Subcutaneous abdominal adipose tissue (tissue), 5 donors: ENCODE measurements at regions not wholly inside any gene's neighbourhood (a gene's known extent, or its start where the extent isn't known, plus 50 kb on each side); places are given as distances from the start of the nearest gene placed in this dataset.

Source experiments
- H3K27ac ChIP-seq: one replicate; pipeline ENCODE4 v1.7.0; 2013; ENCODE audit warnings: low read depth, mild to moderate bottlenecking, inconsistent platforms, low read length, moderate library complexity
- H3K27me3 ChIP-seq, 5 donors: one replicate each; pipeline ENCODE4 v1.7.0; 2013; ENCODE audit warnings: low read length in 5 of 5, inconsistent platforms in 1 of 5; ENCODE audit not compliant: control insufficient read depth in 5 of 5, insufficient read depth in 4 of 5
- H3K36me3 ChIP-seq, 5 donors: one replicate each; pipeline ENCODE4 v1.7.0; 2013; ENCODE audit warnings: low read length in 5 of 5; ENCODE audit not compliant: control insufficient read depth in 5 of 5, insufficient read depth in 5 of 5
- H3K4me1 ChIP-seq, 5 donors: one replicate each; pipeline ENCODE4 v1.7.0; 2013; ENCODE audit warnings: low read length in 5 of 5, mild to moderate bottlenecking in 3 of 5, moderate library complexity in 1 of 5; ENCODE audit not compliant: control insufficient read depth in 5 of 5, insufficient read depth in 5 of 5
- H3K4me3 ChIP-seq, 5 donors: one replicate each; pipeline ENCODE4 v1.7.0; 2013; ENCODE audit warnings: low read length in 5 of 5, low read depth in 1 of 5
- H3K9ac ChIP-seq, 5 donors: one replicate each; pipeline ENCODE4 v1.7.0; 2013; ENCODE audit warnings: low read length in 5 of 5, mild to moderate bottlenecking in 4 of 5, moderate library complexity in 3 of 5
- H3K9me3 ChIP-seq, 5 donors: one replicate each; pipeline ENCODE4 v1.7.0; 2013; ENCODE audit warnings: low read length in 5 of 5; ENCODE audit not compliant: control insufficient read depth in 5 of 5
- donor health status: healthy.
- donor health status: healthy.
- donor health status: healthy.
- donor health status: healthy.
- donor health status: healthy.

- no peaks in the 10 kb centered on the region for H3K36me3 ChIP-seq
- H3K9me3 ChIP-seq: no peaks in the 10 kb centered on the region
- no peak overlapping the region for H3K9ac ChIP-seq
- no peak overlapping the region for H3K27ac ChIP-seq
- H3K4me3 ChIP-seq: no peak overlapping the region
- no peaks in the 10 kb centered on the region for H3K4me1 ChIP-seq
- peaks cover 0 to 11% (median 1%) of the 10 kb centered on the region in 5 donors for H3K27me3 ChIP-seq
Measured at GRCh38 chr19:31510635-31511034, 161.4 kb upstream of the TSHZ3 start.

- Histone ChIP-seq H3K4me3 (no peak overlapping the region), H3K36me3 (no peaks in the 10 kb centered on the region), H3K27ac (no peak overlapping the region), H3K27me3 (peaks cover 0 to 11% (median 0%) of the 10 kb centered on the region in 5 donors), H3K9me3 (no peaks in the 10 kb centered on the region), H3K4me1 (no peaks in the 10 kb centered on the region), H3K9ac (no peak overlapping the region)
Measured at GRCh38 chr19:31511098-31511497, 161.9 kb upstream of the TSHZ3 start.

GRCh38 chr19:31511696-31512095 lies 162.5 kb upstream of the TSHZ3 start:
- no peak overlapping the region for H3K27ac ChIP-seq
- H3K9me3 ChIP-seq: no peaks in the 10 kb centered on the region
- no peak overlapping the region for H3K9ac ChIP-seq
- no peak overlapping the region for H3K4me3 ChIP-seq
- H3K36me3 ChIP-seq: no peaks in the 10 kb centered on the region
- no peaks in the 10 kb centered on the region for H3K4me1 ChIP-seq
- H3K27me3 ChIP-seq: peaks cover 0 to 11% (median 0%) of the 10 kb centered on the region in 5 donors

- Histone ChIP-seq H3K27me3 (peaks cover 0 to 11% (median 0%) of the 10 kb centered on the region in 5 donors), H3K4me3 (no peak overlapping the region), H3K9ac (no peak overlapping the region), H3K27ac (no peak overlapping the region), H3K9me3 (no peaks in the 10 kb centered on the region), H3K4me1 (no peaks in the 10 kb centered on the region), H3K36me3 (no peaks in the 10 kb centered on the region)
Measured at GRCh38 chr19:31512181-31512970, 163.1 kb upstream of the TSHZ3 start.

- Histone ChIP-seq H3K9ac (no peak overlapping the region), H3K27ac (no peak overlapping the region), H3K4me1 (no peaks in the 10 kb centered on the region), H3K9me3 (no peaks in the 10 kb centered on the region), H3K4me3 (no peak overlapping the region), H3K36me3 (no peaks in the 10 kb centered on the region), H3K27me3 (peaks cover 0 to 9% (median 0%) of the 10 kb centered on the region in 5 donors)
Measured at GRCh38 chr19:31513841-31514240, 164.6 kb upstream of the TSHZ3 start.

GRCh38 chr19:31515931-31516330 lies 166.7 kb upstream of the TSHZ3 start:
- H3K27ac ChIP-seq: no peak overlapping the region
- H3K4me3 ChIP-seq: no peak overlapping the region

GRCh38 chr19:31516756-31517155 lies 167.5 kb upstream of the TSHZ3 start:
- Histone ChIP-seq H3K4me3 (no peak overlapping the region), H3K4me1 (no peaks in the 10 kb centered on the region), H3K27me3 (peaks cover 0 to 8% (median 0%) of the 10 kb centered on the region in 5 donors), H3K27ac (no peak overlapping the region), H3K9me3 (peaks cover 0 to 13% (median 6%) of the 10 kb centered on the region in 5 donors), H3K36me3 (no peaks in the 10 kb centered on the region), H3K9ac (no peak overlapping the region)

More at GRCh38 chr19:31515931-31516330, 166.7 kb upstream of the TSHZ3 start:
- no peaks in the 10 kb centered on the region for H3K36me3 ChIP-seq
- peaks cover 0 to 9% (median 0%) of the 10 kb centered on the region in 5 donors for H3K27me3 ChIP-seq
- H3K4me1 ChIP-seq: no peaks in the 10 kb centered on the region
- no peak overlapping the region for H3K9ac ChIP-seq
- peaks cover 0 to 12% (median 6%) of the 10 kb centered on the region in 5 donors for H3K9me3 ChIP-seq

GRCh38 chr19:31517224-31518180 lies 168.3 kb upstream of the TSHZ3 start:
- H3K27me3 ChIP-seq: peaks cover 0 to 7% (median 0%) of the 10 kb centered on the region in 5 donors
- H3K36me3 ChIP-seq: no peaks in the 10 kb centered on the region
- peaks cover 0 to 13% (median 6%) of the 10 kb centered on the region in 5 donors for H3K9me3 ChIP-seq
- no peak overlapping the region for H3K9ac ChIP-seq
- H3K27ac ChIP-seq: no peak overlapping the region
- H3K4me1 ChIP-seq: no peaks in the 10 kb centered on the region
- H3K4me3 ChIP-seq: no peak overlapping the region

- no peak overlapping the region for H3K4me3 ChIP-seq
- peaks cover 0 to 13% (median 6%) of the 10 kb centered on the region in 5 donors for H3K9me3 ChIP-seq
- no peak overlapping the region for H3K27ac ChIP-seq
- H3K4me1 ChIP-seq: no peaks in the 10 kb centered on the region
- H3K27me3 ChIP-seq: peaks cover 0 to 4% (median 0%) of the 10 kb centered on the region in 5 donors
- no peak overlapping the region for H3K9ac ChIP-seq
- no peaks in the 10 kb centered on the region for H3K36me3 ChIP-seq
Measured at GRCh38 chr19:31518216-31519020, 169.2 kb upstream of the TSHZ3 start.
